Endothelial cell of umbilical vein (primary cell): ENCODE measurements at regions not wholly inside any gene's neighbourhood (a gene's known extent, or its start where the extent isn't known, plus 50 kb on each side); places are given as distances from the start of the nearest gene placed in this dataset.
A peak's percentile ranks its signal among the peaks of the same experiment; 100 is the strongest.

Source experiments
- BruUV-seq: library from RNA; stranded (reverse); fragments of 400-500 nt; replicated peaks from 2 replicates; lab custom pipeline; 2021; lab: Mats Ljungman, UMichigan
- CTCF ChIA-PET: fragments of 300-600, 350-600 bp; sonication (Branson Sonifier 250); formaldehyde crosslinking; loops from one replicate; lab custom pipeline; 2021; ENCODE audit warnings: antibody characterized with exemption, inconsistent platforms; lab: Charles Lee
- POLR2A ChIA-PET: fragments of 300-600, 350-600 bp; sonication (Branson Sonifier 250); formaldehyde crosslinking; loops from one replicate; lab custom pipeline; 2021; ENCODE audit warnings: antibody characterized with exemption, inconsistent platforms; lab: Charles Lee
- DNase-seq: peaks from one replicate; pipeline ENCODE4 v3.0.0-alpha.2; 2011; ENCODE audit warnings: low read depth, low spot score
- FAIRE-seq: peaks from 2 replicates; lab custom pipeline; 2011; peaks lifted over from hg19 to GRCh38; lab: Jason Lieb, UNC
- H2AFZ ChIP-seq: 2 replicates; pipeline ENCODE4 v1.6.0; 2012; ENCODE audit warnings: low read depth, low read length, control low read depth, inconsistent platforms
- H3K27ac ChIP-seq: 2 replicates; pipeline ENCODE4 v1.5.1; 2011; ENCODE audit warnings: low read depth, mild to moderate bottlenecking, control low read depth, low read length, moderate library complexity; ENCODE audit not compliant: insufficient read depth
- H3K27me3 ChIP-seq, 2 experiments: 2 replicates each; pipeline versions ENCODE4 v1.6.0 to v1.6.1; 2011; ENCODE audit warnings: low read length in 2 of 2, mixed read lengths in 1 of 2; ENCODE audit not compliant: control insufficient read depth in 2 of 2, insufficient read depth in 2 of 2
- H3K36me3 ChIP-seq, 2 experiments: 2 replicates in 1 of 2; 3 replicates in 1 of 2; pipeline ENCODE4 v1.5.1; 2011; ENCODE audit warnings: low read length in 2 of 2, mild to moderate bottlenecking in 1 of 2, moderate library complexity in 1 of 2; ENCODE audit not compliant: control insufficient read depth in 2 of 2, insufficient read depth in 2 of 2; ENCODE audit errors: extremely low read depth in 1 of 2
- H3K4me1 ChIP-seq: 3 replicates; pipeline ENCODE4 v1.5.1; 2011; ENCODE audit warnings: mild to moderate bottlenecking, low read length; ENCODE audit not compliant: control insufficient read depth, insufficient read depth; ENCODE audit errors: extremely low read depth
- H3K4me2 ChIP-seq: 2 replicates; pipeline ENCODE4 v1.6.1; 2011; ENCODE audit warnings: low read length, control low read depth, mixed read lengths; ENCODE audit not compliant: insufficient read depth
- H3K4me3 ChIP-seq, 3 experiments: fragments of 200-600 bp in 1 of 3; sonication (generic), shearing (Covaris generic) in 1 of 3; replicated peaks in 1 of 3; 2 replicates each; pipeline ENCODE4 v1.5.1; 2011 to 2016; ENCODE audit warnings: control low read depth in 3 of 3, low read length in 3 of 3, mild to moderate bottlenecking in 2 of 3, inconsistent platforms in 1 of 3, low read depth in 1 of 3, moderate library complexity in 1 of 3; ENCODE audit not compliant: insufficient read depth in 1 of 3
- H3K79me2 ChIP-seq: 2 replicates; pipeline ENCODE4 v1.6.0; 2012; ENCODE audit warnings: low read length, inconsistent platforms; ENCODE audit not compliant: control insufficient read depth, insufficient read depth
- H3K9ac ChIP-seq: replicated peaks from 2 replicates; pipeline ENCODE3; 2011; ENCODE audit warnings: low read length, control low read depth; ENCODE audit not compliant: insufficient read depth; ENCODE audit errors: extremely low read depth
- H3K9me1 ChIP-seq: replicated peaks from 3 replicates; pipeline ENCODE4 v1.6.0; 2011; ENCODE audit warnings: mild to moderate bottlenecking, low read length; ENCODE audit not compliant: control insufficient read depth, insufficient read depth; ENCODE audit errors: extremely low read depth
- H3K9me3 ChIP-seq: replicated peaks from 2 replicates; pipeline ENCODE4 v1.5.1; 2012; ENCODE audit warnings: low read length, inconsistent platforms; ENCODE audit not compliant: control insufficient read depth, insufficient read depth
- H4K20me1 ChIP-seq: replicated peaks from 2 replicates; pipeline ENCODE3; 2011; ENCODE audit warnings: mild to moderate bottlenecking, low read length; ENCODE audit not compliant: control insufficient read depth, insufficient read depth; ENCODE audit errors: extremely low read depth
- EZH2 ChIP-seq: IDR thresholded peaks from 2 replicates; pipeline ENCODE4 v1.6.1; 2012; ENCODE audit warnings: borderline replicate concordance, low read depth, mild to moderate bottlenecking, moderate library complexity, low read length, inconsistent platforms; ENCODE audit not compliant: severe bottlenecking
- FOS ChIP-seq: IDR thresholded peaks from 2 replicates; pipeline ENCODE4 v1.6.1; 2011; ENCODE audit warnings: mild to moderate bottlenecking, low read length, moderate library complexity, borderline replicate concordance; ENCODE audit not compliant: insufficient read depth
- GATA2 ChIP-seq: IDR thresholded peaks from 2 replicates; pipeline ENCODE4 v1.7.0; 2011; ENCODE audit warnings: low read depth, mild to moderate bottlenecking, moderate library complexity, mixed read lengths, low read length; ENCODE audit not compliant: insufficient read length, insufficient read depth
- JUN ChIP-seq: IDR thresholded peaks from 2 replicates; pipeline ENCODE4 v1.6.1; 2011; ENCODE audit warnings: borderline replicate concordance, low read depth; ENCODE audit not compliant: insufficient read length, insufficient read depth
- MYC ChIP-seq: IDR thresholded peaks from one replicate; pipeline ENCODE4 v1.6.1; 2011; ENCODE audit warnings: mild to moderate bottlenecking, low read depth, low read length
- POLR2A ChIP-seq: IDR thresholded peaks from 2 replicates; pipeline ENCODE4 v1.6.1; 2012; ENCODE audit warnings: low read depth, mild to moderate bottlenecking, control low read depth, low read length
- POLR2AphosphoS5 ChIP-seq: IDR thresholded peaks from 2 replicates; pipeline ENCODE4 v1.6.1; 2012; ENCODE audit warnings: low read depth, mild to moderate bottlenecking, control low read depth, low read length, moderate library complexity; ENCODE audit not compliant: insufficient read depth
- dilution Hi-C: fragments of 300-500 bp; cut with MboI; formaldehyde crosslinking; loops from one replicate; pipeline ENCODE4 v1.15.0; 2019; ENCODE audit warnings: low sequenced_read_pairs; ENCODE audit not compliant: extremely low pct_ligation_motif_present
- intact Hi-C: fragments of 100-400 bp; cut with micrococcal nuclease; formaldehyde crosslinking; loops from one replicate; pipeline ENCODE4 v1.10.0; 2022
- TF ChIP-seq, protein P1 (sequence below), 2 donors: IDR thresholded peaks; 1 replicate in 1 of 2; 2 replicates in 1 of 2; pipeline ENCODE4 v1.5.1; 2011; ENCODE audit warnings: low read length in 2 of 2, mild to moderate bottlenecking in 2 of 2, moderate library complexity in 2 of 2, control low read depth in 1 of 2, inconsistent platforms in 1 of 2, low read depth in 1 of 2; ENCODE audit not compliant: insufficient read depth in 1 of 2; ENCODE audit errors: extremely low read depth in 1 of 2
- TF ChIP-seq, protein P2 (sequence below): IDR thresholded peaks from 2 replicates; pipeline ENCODE4 v1.6.1; 2011; ENCODE audit not compliant: insufficient read depth, insufficient read length

DNA sequence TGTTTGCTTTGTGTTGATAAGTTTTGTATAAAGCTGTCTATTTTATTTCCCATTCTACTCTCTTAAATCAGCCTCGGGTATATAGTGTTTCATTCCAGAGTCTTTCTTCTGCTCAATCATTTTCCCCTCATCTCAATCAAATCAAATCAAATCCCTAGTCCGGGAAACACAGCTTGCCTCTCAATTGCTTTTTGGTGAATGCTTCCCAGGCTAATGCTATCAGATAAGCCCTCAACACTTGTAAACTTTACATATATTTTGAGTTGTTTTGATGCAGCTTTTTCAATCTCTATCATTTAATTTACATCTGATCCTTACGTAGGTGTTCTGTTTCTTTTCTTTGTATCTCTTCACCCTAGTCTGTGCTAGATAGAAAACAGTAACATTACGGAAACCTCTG, 416.7 kb upstream of the PDE3A start:
- H3K27me3 ChIP-seq: no peaks in the 10 kb centered on the region
- dilution Hi-C loops (no loop called here), intact Hi-C loops (no loop called here)
- POLR2A ChIA-PET: no interaction called here
- H2AFZ ChIP-seq: no peak overlapping the region
- H3K9me3 ChIP-seq: no peaks in the 10 kb centered on the region
- H3K9ac ChIP-seq: no peak overlapping the region
- H3K79me2 ChIP-seq: no peaks in the 10 kb centered on the region
- no peaks in the 10 kb centered on the region for H3K9me1 ChIP-seq
- no TSS peak for BruUV-seq
- H3K4me3 ChIP-seq: no peak overlapping the region
- TF ChIP-seq FOS (no peak), POLR2AphosphoS5 (no peak), EZH2 (no peak), MYC (no peak), POLR2A (no peak), GATA2 (no peak)
- TF ChIP-seq, protein P1, sequence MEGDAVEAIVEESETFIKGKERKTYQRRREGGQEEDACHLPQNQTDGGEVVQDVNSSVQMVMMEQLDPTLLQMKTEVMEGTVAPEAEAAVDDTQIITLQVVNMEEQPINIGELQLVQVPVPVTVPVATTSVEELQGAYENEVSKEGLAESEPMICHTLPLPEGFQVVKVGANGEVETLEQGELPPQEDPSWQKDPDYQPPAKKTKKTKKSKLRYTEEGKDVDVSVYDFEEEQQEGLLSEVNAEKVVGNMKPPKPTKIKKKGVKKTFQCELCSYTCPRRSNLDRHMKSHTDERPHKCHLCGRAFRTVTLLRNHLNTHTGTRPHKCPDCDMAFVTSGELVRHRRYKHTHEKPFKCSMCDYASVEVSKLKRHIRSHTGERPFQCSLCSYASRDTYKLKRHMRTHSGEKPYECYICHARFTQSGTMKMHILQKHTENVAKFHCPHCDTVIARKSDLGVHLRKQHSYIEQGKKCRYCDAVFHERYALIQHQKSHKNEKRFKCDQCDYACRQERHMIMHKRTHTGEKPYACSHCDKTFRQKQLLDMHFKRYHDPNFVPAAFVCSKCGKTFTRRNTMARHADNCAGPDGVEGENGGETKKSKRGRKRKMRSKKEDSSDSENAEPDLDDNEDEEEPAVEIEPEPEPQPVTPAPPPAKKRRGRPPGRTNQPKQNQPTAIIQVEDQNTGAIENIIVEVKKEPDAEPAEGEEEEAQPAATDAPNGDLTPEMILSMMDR (IDR thresholded peaks at IDR 0.05; ENCODE audit: extremely low read depth in 1 of 2, insufficient read depth in 1 of 2, low read depth in 1 of 2, low read length in 2 of 2): no peak
- DNase-seq (no peak), FAIRE-seq (no peak)
- peaks cover 12% of the 10 kb centered on the region for H3K4me1 ChIP-seq
- H3K27ac ChIP-seq: no peak overlapping the region
- H4K20me1 ChIP-seq: no peaks in the 10 kb centered on the region
- H3K4me2 ChIP-seq: no peak overlapping the region
- CTCF ChIA-PET: interaction anchor here (1.3 kb wide), 1 partner anchor 18 kb away, joined by 3 read pairs; no protein-coding TSS in a partner anchor
- no peaks in the 10 kb centered on the region for H3K36me3 ChIP-seq

DNA sequence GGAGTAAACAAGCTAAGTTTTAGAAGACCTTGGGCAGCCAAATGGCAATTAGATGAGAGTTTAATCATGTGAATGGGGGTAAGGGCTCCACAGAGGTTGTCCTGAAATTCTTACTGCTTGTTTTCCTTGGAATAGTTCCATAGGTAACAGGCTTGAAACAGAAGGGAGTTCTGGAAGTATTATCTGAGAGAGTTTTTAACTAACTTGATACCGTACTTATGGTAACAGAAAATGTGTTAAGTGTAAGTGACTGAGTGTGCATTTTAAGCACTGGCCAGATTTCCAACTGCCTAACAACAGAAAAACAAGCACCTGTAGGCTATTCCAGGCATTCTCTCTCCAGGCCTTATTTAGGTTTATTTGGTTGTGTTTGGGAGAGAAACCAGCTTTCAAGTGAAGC, 414.6 kb upstream of the PDE3A start:
- H3K27ac ChIP-seq: no peak overlapping the region

More for the DNA sequence above, 414.6 kb upstream of the PDE3A start:
- Histone ChIP-seq H3K9me1 (no peaks in the 10 kb centered on the region), H3K4me1 (peaks cover 22% of the 10 kb centered on the region), H2AFZ (peak overlapping the region; percentile 38), H3K9ac (no peak overlapping the region), H3K36me3 (no peaks in the 10 kb centered on the region), H4K20me1 (no peaks in the 10 kb centered on the region), H3K27me3 (no peaks in the 10 kb centered on the region), H3K4me2 (no peak overlapping the region), H3K4me3 (no peak overlapping the region), H3K9me3 (no peaks in the 10 kb centered on the region), H3K79me2 (no peaks in the 10 kb centered on the region)
- POLR2A ChIA-PET: no interaction called here
- TF ChIP-seq FOS: no peak
- TF ChIP-seq, protein P2, sequence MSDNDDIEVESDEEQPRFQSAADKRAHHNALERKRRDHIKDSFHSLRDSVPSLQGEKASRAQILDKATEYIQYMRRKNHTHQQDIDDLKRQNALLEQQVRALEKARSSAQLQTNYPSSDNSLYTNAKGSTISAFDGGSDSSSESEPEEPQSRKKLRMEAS: no peak
- TF ChIP-seq JUN: no peak
- no peak for TF ChIP-seq GATA2
- no peak for TF ChIP-seq POLR2A
- TF ChIP-seq POLR2AphosphoS5: no peak
- TF ChIP-seq, protein P1 (IDR thresholded peaks at IDR 0.05; ENCODE audit: extremely low read depth in 1 of 2, insufficient read depth in 1 of 2, low read depth in 1 of 2, low read length in 2 of 2): no peak
- no peak for TF ChIP-seq MYC
- no peak for TF ChIP-seq EZH2
- intact Hi-C loops: no loop called here
- dilution Hi-C loops: no loop called here
- BruUV-seq: no TSS peak
- FAIRE-seq: no peak
- CTCF ChIA-PET: interaction anchor here (1.4 kb wide), 1 partner anchor 21 kb away, joined by 3 read pairs; no protein-coding TSS in a partner anchor
- DNase-seq: peak; percentile 31
